HG03135 (cell line): ENCODE measurements at regions not wholly inside any gene's neighbourhood (a gene's known extent, or its start where the extent isn't known, plus 50 kb on each side); places are given as distances from the start of the nearest gene placed in this dataset.
"Not testable (repeated sequence)": the region's sequence is repeated elsewhere in the genome, so short reads cannot be mapped to it uniquely, and the experiment has no call there.

ENCODE experiments used
- ATAC-seq: cut with Tn5 transposase; IDR thresholded peaks from one replicate; pipeline ENCODE4 v1.9.1; 2021; ENCODE audit warnings: mild to moderate bottlenecking, moderate library complexity; ENCODE audit not compliant: unreplicated experiment

GRCh38 chr14:83713732-83714131, 1816.2 kb upstream of the FLRT2 start:
- ATAC-seq, result no peak

- no peak for ATAC-seq
Observed at GRCh38 chr14:83714151-83714550, 1815.8 kb upstream of the FLRT2 start.

- ATAC-seq, result not testable (repeated sequence)
Observed at GRCh38 chr14:83719435-83719834, 1810.5 kb upstream of the FLRT2 start.

- ATAC-seq, result no peak
Observed at GRCh38 chr14:83733670-83734069, 1796.3 kb upstream of the FLRT2 start.

GRCh38 chr14:83734431-83734830, 1795.5 kb upstream of the FLRT2 start:
- ATAC-seq, result no peak

GRCh38 chr14:83741269-83741668, 1788.7 kb upstream of the FLRT2 start:
- no peak for ATAC-seq

- ATAC-seq, result no peak
Observed at GRCh38 chr14:83744224-83744623, 1785.7 kb upstream of the FLRT2 start.

- no peak for ATAC-seq
Observed at GRCh38 chr14:83744891-83745290, 1785.1 kb upstream of the FLRT2 start.

- no peak for ATAC-seq
Observed at GRCh38 chr14:83746336-83746735, 1783.6 kb upstream of the FLRT2 start.

- no peak for ATAC-seq
Observed at GRCh38 chr14:83757916-83758315, 1772.0 kb upstream of the FLRT2 start.

- ATAC-seq, result no peak
Observed at GRCh38 chr14:83764656-83765599, 1765.0 kb upstream of the FLRT2 start.

- no peak for ATAC-seq
Observed at GRCh38 chr14:83777516-83777915, 1752.4 kb upstream of the FLRT2 start.

GRCh38 chr14:83779266-83779665, 1750.7 kb upstream of the FLRT2 start:
- ATAC-seq, result no peak

GRCh38 chr14:83780321-83780720, 1749.6 kb upstream of the FLRT2 start:
- ATAC-seq, result no peak

- ATAC-seq, result no peak
Observed at GRCh38 chr14:83798421-83798820, 1731.5 kb upstream of the FLRT2 start.

- ATAC-seq, result no peak
Observed at GRCh38 chr14:83799233-83799632, 1730.7 kb upstream of the FLRT2 start.

GRCh38 chr14:83814896-83815295, 1715.0 kb upstream of the FLRT2 start:
- ATAC-seq, result no peak

- ATAC-seq, result no peak
Observed at GRCh38 chr14:83816761-83817160, 1713.2 kb upstream of the FLRT2 start.

GRCh38 chr14:83825843-83826242, 1704.1 kb upstream of the FLRT2 start:
- no peak for ATAC-seq

- ATAC-seq, result no peak
Observed at GRCh38 chr14:83826838-83827237, 1703.1 kb upstream of the FLRT2 start.

GRCh38 chr14:83827383-83827782, 1702.6 kb upstream of the FLRT2 start:
- no peak for ATAC-seq

GRCh38 chr14:83828406-83828805, 1701.5 kb upstream of the FLRT2 start:
- ATAC-seq, result no peak

GRCh38 chr14:83830316-83830715, 1699.6 kb upstream of the FLRT2 start:
- no peak for ATAC-seq
